ENCODE measurements at regions not wholly inside any gene's neighbourhood (a gene's known extent, or its start where the extent isn't known, plus 50 kb on each side); places are given as distances from the start of the nearest gene placed in this dataset.

GRCh38 chr10:6978187-6978627 lies 398.1 kb upstream of the PRKCQ start:
- TF ChIP-seq FOXA3 (CRISPR knock-in tag; IDR thresholded peaks at IDR 0.05) = no peak
- TF ChIP-seq EED (CRISPR knock-in tag; IDR thresholded peaks at IDR 0.05) = no peak
- no peak for TF ChIP-seq ZNF639 (CRISPR knock-in tag; conservative IDR thresholded peaks at IDR 0.05)
- no peak for TF ChIP-seq CTCF (CRISPR knock-in tag; IDR thresholded peaks at IDR 0.05)
- TF ChIP-seq PHF8 (CRISPR knock-in tag; IDR thresholded peaks at IDR 0.05) = no peak
- no peak for TF ChIP-seq ZNF770 (CRISPR knock-in tag; IDR thresholded peaks at IDR 0.05)
- no peak for TF ChIP-seq ZNF512 (CRISPR knock-in tag; IDR thresholded peaks at IDR 0.05)
- TF ChIP-seq SYNCRIP (IDR thresholded peaks at IDR 0.05; ENCODE audit: insufficient read depth, low read depth, low read length) = no peak
- no peak for TF ChIP-seq CREB3 (CRISPR knock-in tag; IDR thresholded peaks at IDR 0.05)
- no peak for TF ChIP-seq BRF2 (CRISPR knock-in tag; IDR thresholded peaks at IDR 0.05)
- no peak for TF ChIP-seq HDAC1 (CRISPR knock-in tag; IDR thresholded peaks at IDR 0.05)
